HepG2 (cell line): ENCODE measurements at regions not wholly inside any gene's neighbourhood (a gene's known extent, or its start where the extent isn't known, plus 50 kb on each side); places are given as distances from the start of the nearest gene placed in this dataset.
A peak's percentile ranks its signal among the peaks of the same experiment; 100 is the strongest.

Source experiments
- ATF1 ChIP-seq: IDR thresholded peaks from 2 replicates; pipeline ENCODE4 v1.6.1; 2016; ENCODE audit warnings: mild to moderate bottlenecking, control low read depth
- ELK4 ChIP-seq: sonication (generic); formaldehyde crosslinking; IDR thresholded peaks from 2 replicates; pipeline ENCODE4 v1.9.0; 2021; ENCODE audit warnings: missing genetic modification reagents, borderline replicate concordance
- FOSL1 ChIP-seq: sonication (generic); formaldehyde crosslinking; IDR thresholded peaks from 2 replicates; pipeline ENCODE4 v1.9.0; 2021; ENCODE audit warnings: missing genetic modification reagents, borderline replicate concordance
- HINFP ChIP-seq: sonication (generic); formaldehyde crosslinking; IDR thresholded peaks from 2 replicates; pipeline ENCODE4 v1.4.0; 2020; ENCODE audit warnings: low read depth, mild to moderate bottlenecking, missing genetic modification reagents
- HNF1B ChIP-seq: sonication (generic); formaldehyde crosslinking; IDR thresholded peaks from 2 replicates; pipeline ENCODE4 v1.5.1; 2020; ENCODE audit warnings: mild to moderate bottlenecking, moderate library complexity, missing genetic modification reagents
- MYC ChIP-seq: sonication (generic); formaldehyde crosslinking; IDR thresholded peaks from 2 replicates; pipeline ENCODE4 v1.9.0; 2021; ENCODE audit warnings: missing genetic modification reagents, borderline replicate concordance
- PRMT3 ChIP-seq: sonication (generic); formaldehyde crosslinking; IDR thresholded peaks from 2 replicates; pipeline ENCODE4 v1.8.1; 2022; ENCODE audit warnings: low read depth, mild to moderate bottlenecking, moderate library complexity, missing genetic modification reagents, borderline replicate concordance
- REL ChIP-seq: sonication (generic); formaldehyde crosslinking; conservative IDR thresholded peaks from 2 replicates; pipeline ENCODE4 v1.8.0; 2022; ENCODE audit warnings: mild to moderate bottlenecking, missing genetic modification reagents, moderate library complexity
- RFX3 ChIP-seq: IDR thresholded peaks from 2 replicates; pipeline ENCODE4 v1.6.1; 2016; ENCODE audit warnings: missing biosample characterization, missing genetic modification reagents
- SIX1 ChIP-seq: sonication (generic); formaldehyde crosslinking; IDR thresholded peaks from 2 replicates; pipeline ENCODE4 v1.4.0; 2020; ENCODE audit warnings: missing genetic modification reagents, borderline replicate concordance
- ZBTB1 ChIP-seq: sonication (generic); formaldehyde crosslinking; IDR thresholded peaks from 2 replicates; pipeline ENCODE4 v1.4.0; 2020; ENCODE audit warnings: missing genetic modification reagents, borderline replicate concordance
- ZNF563 ChIP-seq: sonication (generic); formaldehyde crosslinking; IDR thresholded peaks from 2 replicates; pipeline ENCODE4 v1.8.0; 2022; ENCODE audit warnings: mild to moderate bottlenecking, moderate library complexity, missing genetic modification reagents
- TF ChIP-seq, protein P1 (sequence below), 2 experiments: sonication (generic) in 1 of 2; formaldehyde crosslinking in 1 of 2; IDR thresholded peaks; 2 replicates each; pipeline versions ENCODE4 v1.4.0 to v1.6.1; 2016 to 2020; ENCODE audit warnings: borderline replicate concordance in 1 of 2, low read depth in 1 of 2, mild to moderate bottlenecking in 1 of 2, missing genetic modification reagents in 1 of 2
- TF ChIP-seq, protein P2 (sequence below): sonication (generic); IDR thresholded peaks from 2 replicates; pipeline ENCODE4 v1.6.1; 2016; ENCODE audit warnings: low read depth, borderline replicate concordance
- TF ChIP-seq, protein P3 (sequence below): sonication (generic); formaldehyde crosslinking; IDR thresholded peaks from 2 replicates; pipeline ENCODE4 v1.4.0; 2020; ENCODE audit warnings: missing genetic modification reagents
- TF ChIP-seq, protein P4 (sequence below): IDR thresholded peaks from 2 replicates; pipeline ENCODE4 v1.6.1; 2016; ENCODE audit warnings: low read depth

- TF ChIP-seq, protein P1, sequence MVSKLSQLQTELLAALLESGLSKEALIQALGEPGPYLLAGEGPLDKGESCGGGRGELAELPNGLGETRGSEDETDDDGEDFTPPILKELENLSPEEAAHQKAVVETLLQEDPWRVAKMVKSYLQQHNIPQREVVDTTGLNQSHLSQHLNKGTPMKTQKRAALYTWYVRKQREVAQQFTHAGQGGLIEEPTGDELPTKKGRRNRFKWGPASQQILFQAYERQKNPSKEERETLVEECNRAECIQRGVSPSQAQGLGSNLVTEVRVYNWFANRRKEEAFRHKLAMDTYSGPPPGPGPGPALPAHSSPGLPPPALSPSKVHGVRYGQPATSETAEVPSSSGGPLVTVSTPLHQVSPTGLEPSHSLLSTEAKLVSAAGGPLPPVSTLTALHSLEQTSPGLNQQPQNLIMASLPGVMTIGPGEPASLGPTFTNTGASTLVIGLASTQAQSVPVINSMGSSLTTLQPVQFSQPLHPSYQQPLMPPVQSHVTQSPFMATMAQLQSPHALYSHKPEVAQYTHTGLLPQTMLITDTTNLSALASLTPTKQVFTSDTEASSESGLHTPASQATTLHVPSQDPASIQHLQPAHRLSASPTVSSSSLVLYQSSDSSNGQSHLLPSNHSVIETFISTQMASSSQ (IDR thresholded peaks at IDR 0.05; ENCODE audit: low read depth), result no peak
- TF ChIP-seq, protein P1 (CRISPR knock-in tag; IDR thresholded peaks at IDR 0.05; ENCODE audit: borderline replicate concordance), result peak; percentile 81
- TF ChIP-seq REL, result no peak
- TF ChIP-seq ZNF563 (CRISPR knock-in tag), result peak; percentile 24; the same call in 1 of the 2 replicates
- TF ChIP-seq HINFP (CRISPR knock-in tag), result no peak
- TF ChIP-seq FOSL1 (CRISPR knock-in tag), result no peak
- TF ChIP-seq, protein P2, sequence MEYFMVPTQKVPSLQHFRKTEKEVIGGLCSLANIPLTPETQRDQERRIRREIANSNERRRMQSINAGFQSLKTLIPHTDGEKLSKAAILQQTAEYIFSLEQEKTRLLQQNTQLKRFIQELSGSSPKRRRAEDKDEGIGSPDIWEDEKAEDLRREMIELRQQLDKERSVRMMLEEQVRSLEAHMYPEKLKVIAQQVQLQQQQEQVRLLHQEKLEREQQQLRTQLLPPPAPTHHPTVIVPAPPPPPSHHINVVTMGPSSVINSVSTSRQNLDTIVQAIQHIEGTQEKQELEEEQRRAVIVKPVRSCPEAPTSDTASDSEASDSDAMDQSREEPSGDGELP, result peak; percentile 29; the same call in 1 of the 2 replicates
- no peak for TF ChIP-seq RFX3 (CRISPR knock-in tag)
- TF ChIP-seq ELK4 (CRISPR knock-in tag), result no peak
- TF ChIP-seq ZBTB1 (CRISPR knock-in tag), result no peak
- TF ChIP-seq, protein P3, sequence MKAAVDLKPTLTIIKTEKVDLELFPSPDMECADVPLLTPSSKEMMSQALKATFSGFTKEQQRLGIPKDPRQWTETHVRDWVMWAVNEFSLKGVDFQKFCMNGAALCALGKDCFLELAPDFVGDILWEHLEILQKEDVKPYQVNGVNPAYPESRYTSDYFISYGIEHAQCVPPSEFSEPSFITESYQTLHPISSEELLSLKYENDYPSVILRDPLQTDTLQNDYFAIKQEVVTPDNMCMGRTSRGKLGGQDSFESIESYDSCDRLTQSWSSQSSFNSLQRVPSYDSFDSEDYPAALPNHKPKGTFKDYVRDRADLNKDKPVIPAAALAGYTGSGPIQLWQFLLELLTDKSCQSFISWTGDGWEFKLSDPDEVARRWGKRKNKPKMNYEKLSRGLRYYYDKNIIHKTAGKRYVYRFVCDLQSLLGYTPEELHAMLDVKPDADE (CRISPR knock-in tag), result no peak
- TF ChIP-seq, protein P4, sequence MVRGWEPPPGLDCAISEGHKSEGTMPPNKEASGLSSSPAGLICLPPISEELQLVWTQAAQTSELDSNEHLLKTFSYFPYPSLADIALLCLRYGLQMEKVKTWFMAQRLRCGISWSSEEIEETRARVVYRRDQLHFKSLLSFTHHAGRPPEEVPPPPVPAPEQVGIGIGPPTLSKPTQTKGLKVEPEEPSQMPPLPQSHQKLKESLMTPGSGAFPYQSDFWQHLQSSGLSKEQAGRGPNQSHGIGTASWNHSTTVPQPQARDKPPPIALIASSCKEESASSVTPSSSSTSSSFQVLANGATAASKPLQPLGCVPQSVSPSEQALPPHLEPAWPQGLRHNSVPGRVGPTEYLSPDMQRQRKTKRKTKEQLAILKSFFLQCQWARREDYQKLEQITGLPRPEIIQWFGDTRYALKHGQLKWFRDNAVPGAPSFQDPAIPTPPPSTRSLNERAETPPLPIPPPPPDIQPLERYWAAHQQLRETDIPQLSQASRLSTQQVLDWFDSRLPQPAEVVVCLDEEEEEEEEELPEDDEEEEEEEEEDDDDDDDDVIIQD, result 0 out of 2 replicates have a peak, but pooled peaks have one; percentile 21
- TF ChIP-seq MYC (CRISPR knock-in tag), result no peak
- no peak for TF ChIP-seq PRMT3 (CRISPR knock-in tag)
- no peak for TF ChIP-seq HNF1B (CRISPR knock-in tag)
- TF ChIP-seq ATF1 (CRISPR knock-in tag), result no peak
- peak; percentile 43; the same call in 1 of the 2 replicates for TF ChIP-seq SIX1
Observed at GRCh38 chr2:111522231-111522768, 361.7 kb downstream of the ANAPC1 start (continued).
